HG03095 (cell line): ENCODE measurements at regions not wholly inside any gene's neighbourhood (a gene's known extent, or its start where the extent isn't known, plus 50 kb on each side); places are given as distances from the start of the nearest gene placed in this dataset.
"Not testable (repeated sequence)": the region's sequence is repeated elsewhere in the genome, so short reads cannot be mapped to it uniquely, and the experiment has no call there.

ENCODE experiments used
- ATAC-seq: cut with Tn5 transposase; IDR thresholded peaks from one replicate; pipeline ENCODE4 v1.9.1; 2021; ENCODE audit warnings: moderate library complexity; ENCODE audit not compliant: unreplicated experiment

DNA sequence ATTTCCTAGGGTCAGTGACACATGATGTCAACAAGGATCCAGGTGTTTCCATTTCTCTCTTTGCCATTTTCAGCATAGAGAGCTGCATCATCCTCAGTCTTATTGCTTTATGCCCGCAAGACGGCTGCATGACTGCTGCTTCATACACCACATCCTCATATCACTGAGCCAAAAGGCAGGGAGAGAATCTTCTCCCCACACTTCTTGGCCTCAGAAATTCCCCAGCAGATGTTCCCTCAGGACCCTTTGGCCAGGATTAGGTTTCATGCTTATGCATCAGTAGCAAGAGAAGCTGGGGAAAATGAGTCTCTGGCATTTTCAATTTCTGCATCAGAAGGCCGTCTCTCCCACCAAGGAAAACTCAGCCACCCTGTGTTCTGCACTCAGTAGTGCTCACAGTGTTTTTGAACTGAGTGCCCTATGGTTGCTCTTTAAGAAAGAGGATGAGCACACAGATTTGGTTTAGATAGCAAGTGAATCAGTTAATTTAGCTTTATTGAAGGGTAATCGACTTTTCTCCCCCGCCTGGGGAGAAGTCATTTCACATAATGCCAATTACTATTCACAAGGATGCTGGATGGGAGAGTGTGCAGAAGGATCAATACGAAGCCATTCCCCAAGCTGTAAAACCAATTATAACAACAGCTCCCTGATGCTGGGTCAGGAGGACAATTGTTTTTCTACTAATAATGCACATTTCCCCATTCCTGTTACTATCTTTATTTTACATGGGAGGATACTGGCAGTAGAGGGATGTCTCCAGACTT is 360.2 kb downstream of the HHIPL2 start:
- ATAC-seq = no peak

- no peak for ATAC-seq
Observed at GRCh38 chr1:222182641-222183040, 365.3 kb downstream of the HHIPL2 start.

GRCh38 chr1:222181191-222181590 is 366.7 kb downstream of the HHIPL2 start:
- no peak for ATAC-seq

GRCh38 chr1:222177496-222177895 is 370.4 kb downstream of the HHIPL2 start:
- not testable (repeated sequence) for ATAC-seq

GRCh38 chr1:222171005-222171404 is 376.9 kb downstream of the HHIPL2 start:
- peak; percentile 69 for ATAC-seq

GRCh38 chr1:222168621-222169020 is 379.3 kb downstream of the HHIPL2 start:
- ATAC-seq = no peak

GRCh38 chr1:222167896-222168295 is 380.0 kb downstream of the HHIPL2 start:
- no peak for ATAC-seq

GRCh38 chr1:222167111-222167510 is 380.8 kb downstream of the HHIPL2 start:
- no peak for ATAC-seq

- ATAC-seq = no peak
Observed at GRCh38 chr1:222165629-222166028, 382.3 kb downstream of the HHIPL2 start.

- no peak for ATAC-seq
Observed at GRCh38 chr1:222163895-222164294, 384.0 kb downstream of the HHIPL2 start.

DNA sequence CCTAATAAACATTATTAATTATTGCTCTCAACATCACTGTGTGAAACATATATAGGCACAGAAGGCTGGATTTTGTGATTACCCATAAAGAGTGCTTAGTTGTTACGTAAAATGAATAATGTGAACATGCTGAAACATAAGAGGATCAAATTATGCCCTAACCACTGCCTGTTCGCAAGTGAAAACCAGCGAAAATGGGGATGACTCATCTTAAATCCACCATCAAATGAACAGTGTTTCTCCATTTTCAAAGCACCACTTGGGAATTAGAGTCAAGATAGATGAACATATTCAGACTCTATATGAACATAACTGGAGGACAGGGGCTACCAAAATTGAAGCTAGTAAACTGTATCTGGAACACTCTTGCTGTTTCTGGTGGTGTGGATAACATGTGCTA is 386.2 kb downstream of the HHIPL2 start:
- ATAC-seq = no peak

GRCh38 chr1:222157612-222158011 is 390.3 kb downstream of the HHIPL2 start:
- ATAC-seq = no peak

GRCh38 chr1:222140206-222140605 is 398.3 kb upstream of the DUSP10 start:
- no peak for ATAC-seq

DNA sequence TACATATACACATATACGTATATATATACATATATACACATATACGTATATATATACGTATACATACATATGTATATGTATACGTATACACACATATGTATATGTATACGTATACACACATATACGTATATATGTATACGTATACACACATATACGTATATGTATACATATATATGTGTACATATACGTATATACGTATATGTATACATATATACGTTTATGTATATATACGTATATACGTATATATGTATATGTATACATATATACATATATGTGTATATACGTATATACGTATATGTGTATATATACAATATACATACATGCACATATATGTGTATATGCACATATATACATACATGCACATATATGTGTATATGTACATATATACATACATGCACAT is 396.2 kb upstream of the DUSP10 start:
- no peak for ATAC-seq

DNA sequence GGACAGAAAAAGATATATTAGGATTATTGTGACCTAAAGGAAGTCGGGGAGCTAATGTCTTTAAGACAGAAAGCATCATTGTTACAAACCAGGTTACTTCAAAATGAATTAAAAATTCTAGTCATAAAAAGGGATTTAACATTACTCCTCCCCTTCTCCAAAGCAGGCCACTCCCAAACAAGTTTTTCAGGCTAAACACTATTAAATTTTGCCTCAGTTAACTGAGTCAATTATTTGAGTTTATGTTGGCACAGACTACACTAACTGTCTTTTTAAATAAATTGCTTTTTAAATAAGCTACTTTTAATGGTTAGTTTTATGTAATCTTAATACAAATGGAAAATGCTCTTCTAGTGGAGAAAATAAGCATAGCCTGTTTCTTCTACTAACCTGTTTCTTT is 395.0 kb upstream of the DUSP10 start:
- no peak for ATAC-seq

DNA sequence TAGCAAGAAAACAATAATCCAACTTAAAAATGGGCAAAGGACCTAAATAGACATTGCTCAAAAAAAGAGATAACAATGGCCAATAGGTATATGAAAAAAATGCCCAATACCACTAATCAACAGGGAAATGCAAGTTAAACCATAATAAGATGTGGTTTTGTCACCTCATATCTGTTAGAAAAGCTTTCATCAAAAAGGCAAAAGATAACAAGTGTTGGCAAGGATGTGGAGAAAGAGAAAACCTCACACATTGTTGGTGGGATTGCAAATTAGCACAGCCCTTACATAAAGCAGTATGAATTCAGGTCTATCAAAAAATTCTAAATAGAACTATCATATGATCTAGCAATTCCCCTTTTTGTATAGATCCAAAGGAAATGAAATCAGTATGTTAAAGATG is 387.2 kb upstream of the DUSP10 start:
- no peak for ATAC-seq

- no peak for ATAC-seq
Observed at GRCh38 chr1:222127526-222128152, 385.8 kb upstream of the DUSP10 start.

DNA sequence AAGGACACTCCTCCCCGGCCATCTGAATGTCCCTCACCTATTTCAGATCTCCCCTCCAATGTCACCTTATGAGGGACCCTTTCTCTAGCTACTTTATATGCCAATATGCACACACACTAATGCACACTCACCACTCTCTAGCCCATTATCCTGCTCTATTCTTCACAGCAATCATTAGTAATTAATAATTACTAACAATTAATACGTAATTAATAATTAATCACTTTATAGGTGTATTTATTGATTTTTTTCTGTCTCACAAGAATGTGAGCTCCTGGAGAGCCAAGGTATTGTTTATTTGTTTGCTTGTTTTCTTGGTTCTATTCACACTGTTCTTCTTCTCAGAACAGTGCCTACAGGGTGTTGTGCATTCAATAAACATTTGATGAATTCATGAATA is 385.2 kb upstream of the DUSP10 start:
- ATAC-seq = no peak

DNA sequence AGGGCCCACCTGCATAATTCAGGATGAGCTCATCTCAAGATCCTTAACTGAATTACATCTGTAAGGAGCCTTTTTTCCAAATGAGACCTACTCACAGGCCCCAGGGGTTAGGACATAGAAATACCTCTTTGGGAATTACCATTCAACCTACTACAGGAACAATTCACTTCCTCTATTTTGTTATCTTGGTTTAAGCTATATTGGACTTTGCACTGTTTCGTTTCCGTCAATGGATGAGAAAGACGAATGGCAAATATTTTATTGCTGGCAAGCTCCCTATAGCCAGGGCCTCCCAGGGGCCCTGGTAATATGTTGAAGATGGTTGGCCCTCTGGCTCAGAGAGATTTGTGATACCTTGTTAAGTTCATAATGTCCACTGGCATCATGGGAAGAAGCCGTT is 384.2 kb upstream of the DUSP10 start:
- no peak for ATAC-seq

GRCh38 chr1:222124602-222125001 is 382.7 kb upstream of the DUSP10 start:
- ATAC-seq = no peak

DNA sequence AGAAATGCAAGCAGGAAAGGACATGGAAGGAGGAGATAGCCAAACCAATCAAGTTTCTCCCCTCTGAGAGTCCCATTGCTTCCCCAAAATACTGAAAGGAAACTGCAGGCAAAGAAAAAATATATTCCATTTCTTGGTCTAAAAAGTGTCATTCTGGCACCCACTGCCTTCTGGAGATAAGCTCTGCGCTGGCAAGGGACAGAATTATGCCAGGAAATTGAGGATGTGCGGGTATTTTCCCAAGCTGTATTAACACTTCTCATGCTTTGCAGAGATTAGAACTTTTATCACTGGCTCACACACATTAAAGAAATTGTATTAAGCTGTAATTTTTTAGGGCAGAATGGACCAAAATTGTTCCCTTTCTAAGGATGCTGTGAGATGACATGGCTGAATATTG is 381.2 kb upstream of the DUSP10 start:
- no peak for ATAC-seq

GRCh38 chr1:222117809-222118208 is 375.9 kb upstream of the DUSP10 start:
- ATAC-seq = no peak
